A673 (cell line): ENCODE measurements at regions not wholly inside any gene's neighbourhood (a gene's known extent, or its start where the extent isn't known, plus 50 kb on each side); places are given as distances from the start of the nearest gene placed in this dataset.

Source experiments
- BruUV-seq: library from RNA; stranded (reverse); fragments of 400-500 nt; replicated peaks from 2 replicates; lab custom pipeline; 2021; lab: Mats Ljungman, UMichigan
- CTCF ChIA-PET: fragments of 300-600 bp; sonication (Branson Sonifier 250); formaldehyde crosslinking; loops from one replicate; lab custom pipeline; 2022; ENCODE audit warnings: antibody characterized with exemption; lab: Charles Lee
- POLR2A ChIA-PET: fragments of 300-600 bp; sonication (Branson Sonifier 250); formaldehyde crosslinking; loops from one replicate; lab custom pipeline; 2022; ENCODE audit warnings: antibody characterized with exemption; ENCODE audit not compliant: low non-redundant PET; lab: Charles Lee
- DNase-seq: peaks from one replicate; pipeline ENCODE4 v3.0.0-alpha.2; 2015; ENCODE audit warnings: low spot score
- H3K27ac ChIP-seq: fragments of 200-600 bp; sonication (generic); 2 replicates; pipeline ENCODE4 v1.5.1; 2016; ENCODE audit warnings: mixed run types, low read depth, mild to moderate bottlenecking, mixed read lengths, antibody characterized with exemption, low read length; ENCODE audit not compliant: poor library complexity, severe bottlenecking
- H3K27me3 ChIP-seq: fragments of 200-600 bp; sonication (generic); replicated peaks from 2 replicates; pipeline ENCODE4 v1.6.1; 2017; ENCODE audit warnings: mixed run types, low read depth, mild to moderate bottlenecking, mixed read lengths, antibody characterized with exemption, low read length; ENCODE audit not compliant: insufficient read depth, poor library complexity
- H3K36me3 ChIP-seq: fragments of 200-600 bp; sonication (generic); 2 replicates; pipeline ENCODE4 v1.6.1; 2016; ENCODE audit warnings: mixed run types, mild to moderate bottlenecking, mixed read lengths, antibody characterized with exemption, low read length; ENCODE audit not compliant: insufficient read depth, poor library complexity, severe bottlenecking
- H3K4me1 ChIP-seq: fragments of 200-600 bp; sonication (generic); 2 replicates; pipeline ENCODE4 v1.6.1; 2017; ENCODE audit warnings: mixed run types, mild to moderate bottlenecking, mixed read lengths, antibody characterized with exemption, low read length; ENCODE audit not compliant: insufficient read depth, poor library complexity, severe bottlenecking
- H3K4me3 ChIP-seq: fragments of 200-600 bp; sonication (generic); 2 replicates; pipeline ENCODE4 v1.5.1; 2016; ENCODE audit warnings: low read depth, mixed run types, mild to moderate bottlenecking, mixed read lengths, low read length; ENCODE audit not compliant: poor library complexity, severe bottlenecking
- H3K9me3 ChIP-seq: fragments of 200-600 bp; sonication (generic); 2 replicates; pipeline ENCODE4 v1.6.1; 2016; ENCODE audit warnings: mixed run types, low read depth, mild to moderate bottlenecking, mixed read lengths, antibody characterized with exemption, low read length; ENCODE audit not compliant: poor library complexity, severe bottlenecking
- CTCF ChIP-seq: fragments of 300-800, 200-600 bp; sonication (generic); conservative IDR thresholded peaks from 2 replicates; pipeline ENCODE4 v1.5.1; 2017; ENCODE audit warnings: low read depth, mild to moderate bottlenecking, antibody characterized with exemption, low read length, moderate library complexity, mixed read lengths
- EZH2 ChIP-seq: fragments of 200-600 bp; sonication (generic); IDR thresholded peaks from 2 replicates; pipeline ENCODE4 v1.6.1; 2017; ENCODE audit warnings: borderline replicate concordance, low read depth, mild to moderate bottlenecking, mixed read lengths, antibody characterized with exemption, low read length; ENCODE audit not compliant: poor library complexity, severe bottlenecking
- intact Hi-C: fragments of 100-400 bp; cut with micrococcal nuclease; formaldehyde crosslinking; loops from one replicate; pipeline ENCODE4 v1.10.0; 2022; ENCODE audit not compliant: unreplicated experiment

- DNase-seq: no peak
- Histone ChIP-seq H3K4me1 (no peaks in the 10 kb centered on the region), H3K27ac (no peak overlapping the region), H3K27me3 (no peaks in the 10 kb centered on the region), H3K9me3 (no peaks in the 10 kb centered on the region), H3K36me3 (no peaks in the 10 kb centered on the region), H3K4me3 (no peak overlapping the region)
- TF ChIP-seq EZH2 (no peak), CTCF (no peak)
- ChIA-PET POLR2A (no interaction called here), CTCF (no interaction called here)
- no TSS peak for BruUV-seq
- intact Hi-C loops: no loop called here
Measured at GRCh38 chr7:28362182-28362581, 50.1 kb upstream of the CREB5 start.
